ENCODE measurements at regions not wholly inside any gene's neighbourhood (a gene's known extent, or its start where the extent isn't known, plus 50 kb on each side); places are given as distances from the start of the nearest gene placed in this dataset.

- no peaks in the 10 kb centered on the region for H3K9me3 ChIP-seq (ENCODE audit: control insufficient read depth in 4 of 4, insufficient read depth in 3 of 4, low read length in 3 of 4)
- no peak overlapping the region for H3K9ac ChIP-seq (ENCODE audit: insufficient read depth in 1 of 2, low read length in 2 of 2)
- H3K27ac ChIP-seq (ENCODE audit: low read depth in 1 of 2, low read length in 1 of 2) = no peak overlapping the region
- no peak for DNase-seq
- no peak for TF ChIP-seq CTCF (IDR thresholded peaks at IDR 0.05; ENCODE audit: control extremely low read depth, extremely low read depth)
- ATAC-seq (ENCODE audit: insufficient read depth, low FRiP score) = no peak
- H3K4me3 ChIP-seq = no peak overlapping the region
- peaks cover 0 to 3% (median 0%) of the 10 kb centered on the region in 3 donors for H3K27me3 ChIP-seq (ENCODE audit: control insufficient read depth in 3 of 3, insufficient read depth in 3 of 3, low read length in 2 of 3)
- 81 to 83% methylated on average over 11 of the region's 11 CpGs for WGBS, 2 donors
- peaks cover 0 to 39% (median 7%) of the 10 kb centered on the region in 5 donors for H3K4me1 ChIP-seq (ENCODE audit: control insufficient read depth in 5 of 5, insufficient read depth in 5 of 5, low read length in 5 of 5)
- no peaks in the 10 kb centered on the region for H3K36me3 ChIP-seq (ENCODE audit: control insufficient read depth in 4 of 4, insufficient read depth in 4 of 4, low read length in 4 of 4)
These were observed 450.9 kb upstream of the MKI67 start for GRCh38 chr10:128576943-128577670.

DNA sequence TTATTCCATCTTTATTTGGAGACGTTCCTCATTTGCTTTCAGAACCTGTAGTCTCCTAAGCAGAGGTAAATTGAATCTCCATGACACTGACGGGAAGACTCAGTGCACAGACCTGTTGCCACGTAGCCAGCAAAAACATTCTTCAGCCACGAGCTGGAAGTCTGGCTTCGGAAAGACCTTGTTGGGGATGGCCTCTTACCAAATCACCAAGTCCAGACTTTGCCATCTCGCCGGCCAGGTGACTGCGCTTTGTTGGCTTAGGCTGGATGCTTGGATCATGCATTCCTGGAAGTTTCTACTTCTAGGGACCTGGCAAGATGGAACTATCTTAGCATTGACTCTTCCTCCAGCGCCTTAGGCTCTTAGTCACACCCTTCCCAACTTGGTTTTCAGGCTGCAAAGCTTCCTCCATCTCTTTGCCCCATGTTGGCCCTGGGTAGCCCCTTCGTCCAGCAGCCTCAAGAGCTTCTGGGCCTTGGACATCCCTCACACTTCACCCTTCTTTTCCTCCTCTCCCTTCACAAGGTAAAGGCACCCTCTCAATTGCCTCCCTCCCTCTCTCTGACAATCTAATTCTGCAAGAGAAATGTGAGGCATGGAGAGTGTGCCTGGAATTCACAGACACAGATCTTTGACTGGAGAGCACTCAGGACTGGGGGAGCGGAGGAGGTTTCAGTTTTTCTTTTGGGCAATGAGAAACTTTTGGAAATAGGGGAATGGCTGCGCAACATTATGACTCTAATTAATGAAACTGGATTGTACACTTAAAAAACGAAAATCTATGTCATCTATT is 451.9 kb upstream of the MKI67 start:
- Histone ChIP-seq H3K27me3 (ENCODE audit: control insufficient read depth in 3 of 3, insufficient read depth in 3 of 3, low read length in 2 of 3) (peaks cover 0 to 3% (median 0%) of the 10 kb centered on the region in 3 donors), H3K27ac (ENCODE audit: low read depth in 1 of 2, low read length in 1 of 2) (no peak overlapping the region), H3K4me1 (ENCODE audit: control insufficient read depth in 5 of 5, insufficient read depth in 5 of 5, low read length in 5 of 5) (peaks cover 0 to 38% (median 7%) of the 10 kb centered on the region in 5 donors), H3K36me3 (ENCODE audit: control insufficient read depth in 4 of 4, insufficient read depth in 4 of 4, low read length in 4 of 4) (no peaks in the 10 kb centered on the region), H3K4me3 (no peak overlapping the region), H3K9ac (ENCODE audit: insufficient read depth in 1 of 2, low read length in 2 of 2) (no peak overlapping the region), H3K9me3 (ENCODE audit: control insufficient read depth in 4 of 4, insufficient read depth in 3 of 4, low read length in 3 of 4) (no peaks in the 10 kb centered on the region)
- TF ChIP-seq CTCF (IDR thresholded peaks at IDR 0.05; ENCODE audit: control extremely low read depth, extremely low read depth) = no peak
- no peak for DNase-seq
- ATAC-seq (ENCODE audit: insufficient read depth, low FRiP score) = no peak
- 89 to 93% methylated on average over 13 of the region's 13 CpGs for whole genome bisulfite sequencing, 2 donors

DNA sequence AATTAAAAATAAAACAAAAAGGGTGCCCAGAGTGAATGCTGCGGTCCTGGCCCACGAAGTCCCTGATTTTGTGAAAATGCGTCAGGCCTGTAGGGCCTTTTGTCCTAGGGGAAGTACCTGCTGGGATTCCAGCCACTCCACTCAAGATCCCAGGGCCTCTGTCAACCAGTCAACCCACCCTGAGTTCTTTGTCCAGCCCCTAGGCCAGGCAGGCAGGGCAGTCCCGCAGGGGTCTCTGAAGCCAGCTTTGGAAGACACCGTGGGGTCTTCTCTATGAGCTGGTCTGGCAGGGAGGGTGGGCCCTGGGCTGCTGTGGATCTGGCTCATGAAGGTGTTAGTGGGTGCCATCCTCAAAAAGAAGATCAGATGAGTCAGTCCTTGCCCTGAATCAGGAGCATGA is 452.5 kb upstream of the MKI67 start:
- no peak overlapping the region for H3K4me3 ChIP-seq
- no peak overlapping the region for H3K9ac ChIP-seq (ENCODE audit: insufficient read depth in 1 of 2, low read length in 2 of 2)
- H3K27me3 ChIP-seq (ENCODE audit: control insufficient read depth in 3 of 3, insufficient read depth in 3 of 3, low read length in 2 of 3) = peaks cover 0 to 3% (median 0%) of the 10 kb centered on the region in 3 donors
- peaks cover 0 to 32% (median 7%) of the 10 kb centered on the region in 5 donors for H3K4me1 ChIP-seq (ENCODE audit: control insufficient read depth in 5 of 5, insufficient read depth in 5 of 5, low read length in 5 of 5)
- 92% methylated on average over 5 of the region's 5 CpGs for WGBS, 2 donors
- no peak for DNase-seq
- H3K27ac ChIP-seq (ENCODE audit: low read depth in 1 of 2, low read length in 1 of 2) = no peak overlapping the region
- H3K36me3 ChIP-seq (ENCODE audit: control insufficient read depth in 4 of 4, insufficient read depth in 4 of 4, low read length in 4 of 4) = no peaks in the 10 kb centered on the region
- H3K9me3 ChIP-seq (ENCODE audit: control insufficient read depth in 4 of 4, insufficient read depth in 3 of 4, low read length in 3 of 4) = no peaks in the 10 kb centered on the region
- no peak for ATAC-seq (ENCODE audit: insufficient read depth, low FRiP score)
- no peak for TF ChIP-seq CTCF (IDR thresholded peaks at IDR 0.05; ENCODE audit: control extremely low read depth, extremely low read depth)

All from lung (tissue), 11 donors.